Kasumi-1 (cell line): ENCODE measurements at regions not wholly inside any gene's neighbourhood (a gene's known extent, or its start where the extent isn't known, plus 50 kb on each side); places are given as distances from the start of the nearest gene placed in this dataset.
"Not testable (repeated sequence)": the region's sequence is repeated elsewhere in the genome, so short reads cannot be mapped to it uniquely, and the experiment has no call there.

Experiments used
- DNase-seq, 2 experiments: peaks; one replicate each; lab custom pipeline; 2025; lab: John Stamatoyannopoulos, UW

DNA sequence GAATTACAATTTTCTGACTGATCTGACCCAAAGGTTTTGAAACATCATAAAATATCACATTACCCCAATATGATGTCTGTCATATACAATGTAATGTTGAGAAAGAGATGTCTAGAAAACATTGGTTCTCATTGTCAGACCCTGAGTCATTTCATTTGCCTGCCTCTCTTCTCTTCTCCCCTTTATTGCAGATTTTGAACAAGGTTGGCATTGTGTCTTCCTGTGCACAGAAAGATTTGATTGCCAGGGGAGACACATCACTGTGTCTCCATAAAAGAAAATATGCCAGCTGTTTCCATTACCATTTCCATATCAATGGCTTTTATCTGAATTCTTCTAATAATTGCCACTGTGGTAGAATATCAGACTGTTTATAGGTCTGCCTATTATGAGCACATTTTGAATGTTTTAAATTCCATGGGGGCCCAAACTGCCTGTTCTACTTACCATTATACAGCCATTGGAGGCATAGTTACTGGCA, 65.6 kb downstream of the IFI44 start:
- no peak for DNase-seq

- DNase-seq, result no peak
Measured at GRCh38 chr1:78716186-78716585, 66.6 kb downstream of the IFI44 start.

GRCh38 chr1:78718566-78718965, 68.9 kb downstream of the IFI44 start:
- DNase-seq, result no peak

DNA sequence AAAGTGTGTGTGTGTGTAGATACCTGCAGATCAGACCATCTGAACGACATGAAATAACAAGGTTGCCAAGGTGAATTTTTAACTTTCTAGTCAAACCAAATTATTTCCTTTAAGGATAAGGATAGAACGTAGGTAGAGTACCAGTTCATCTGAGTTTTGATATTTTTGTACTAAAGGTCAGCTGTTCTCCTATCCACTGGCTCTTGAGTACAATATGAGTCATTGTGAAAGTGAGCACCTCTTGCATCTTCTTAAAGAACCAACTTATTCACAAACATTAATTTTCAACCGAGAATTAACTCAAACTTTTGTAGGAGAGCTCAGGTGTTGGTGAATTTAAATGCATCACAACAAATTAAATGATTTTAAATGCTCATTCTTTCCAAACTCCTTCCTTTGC, 71.5 kb downstream of the IFI44 start:
- no peak for DNase-seq

DNA sequence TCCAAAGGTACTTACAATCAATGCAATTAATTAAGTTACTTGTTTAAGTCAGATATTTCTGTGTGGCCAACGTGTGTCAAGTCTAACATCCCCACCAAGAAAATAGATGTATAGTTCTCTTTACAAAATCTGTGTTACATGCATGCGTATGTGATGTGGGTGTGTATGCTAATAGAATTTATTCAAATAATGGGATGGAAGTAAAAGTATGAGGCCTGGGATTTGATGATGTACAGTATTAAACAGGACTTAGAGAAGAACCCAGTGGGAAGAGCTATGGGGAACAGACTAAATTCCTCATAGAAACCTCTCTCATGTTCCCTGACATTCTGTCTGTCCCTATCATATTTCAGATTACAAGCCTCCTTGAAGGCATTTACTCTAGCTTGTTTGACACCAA, 72.5 kb downstream of the IFI44 start:
- DNase-seq, result no peak

DNA sequence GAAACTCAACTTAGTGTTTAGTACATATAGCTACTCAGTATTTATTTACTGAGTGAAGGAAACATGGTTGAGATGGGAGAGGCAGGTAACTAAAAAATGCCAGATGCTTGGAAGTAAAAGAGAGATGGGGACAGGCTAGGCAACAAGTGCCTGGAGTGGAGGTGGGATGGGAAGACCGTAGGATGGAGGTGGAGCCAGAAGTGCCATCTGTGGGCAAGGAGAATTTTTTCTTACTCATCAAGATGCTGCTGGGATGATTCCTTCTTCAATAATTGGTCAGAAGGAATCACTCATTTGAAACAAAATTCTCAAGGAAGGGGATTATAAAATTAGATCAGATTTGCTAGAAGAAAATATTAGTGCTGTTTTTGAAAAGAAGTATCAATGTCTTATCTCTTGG, 72.9 kb downstream of the IFI44 start:
- no peak for DNase-seq

- no peak for DNase-seq
Measured at GRCh38 chr1:78722947-78723346, 73.3 kb downstream of the IFI44 start.

DNA sequence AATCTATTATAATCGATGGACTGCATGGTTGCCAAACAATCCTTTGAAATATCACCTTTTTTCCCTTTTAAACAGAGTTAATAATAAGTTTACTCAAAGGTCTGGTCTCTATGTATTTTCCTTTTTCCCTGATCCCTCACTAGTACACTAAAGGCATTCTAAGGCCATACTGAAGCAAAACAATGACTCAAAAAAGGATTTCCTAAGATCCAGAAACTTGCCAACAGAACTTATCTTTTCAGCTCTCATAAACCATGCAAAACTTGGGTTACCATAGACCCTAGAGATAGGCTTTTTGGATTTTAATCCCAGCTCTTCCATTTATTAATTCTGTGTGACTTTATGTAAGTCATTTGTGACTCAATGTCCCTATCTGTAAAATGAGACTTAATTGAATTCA, 77.1 kb downstream of the IFI44 start:
- DNase-seq, result no peak

- DNase-seq, result no peak
Measured at GRCh38 chr1:78728359-78728758, 78.7 kb downstream of the IFI44 start.

DNA sequence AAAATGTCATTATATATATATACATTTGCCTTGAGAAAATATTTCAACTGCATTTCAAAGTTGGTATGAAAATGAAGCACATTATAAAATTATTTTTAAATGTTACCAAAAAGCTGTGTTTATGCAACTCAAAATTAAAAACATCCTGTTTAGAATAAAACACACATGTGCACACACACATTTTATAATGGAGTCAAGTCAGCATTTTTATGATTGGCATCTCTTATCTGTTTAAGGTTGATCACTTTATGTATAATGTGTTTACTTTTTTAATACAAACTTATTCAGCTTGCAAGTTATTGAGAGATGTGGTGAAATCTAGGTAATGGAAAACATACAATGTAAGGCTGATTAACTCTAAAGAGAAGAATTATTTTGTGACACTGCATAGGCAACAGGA, 80.4 kb downstream of the IFI44 start:
- no peak for DNase-seq

- no peak for DNase-seq
Measured at GRCh38 chr1:78731674-78732073, 82.0 kb downstream of the IFI44 start.

DNA sequence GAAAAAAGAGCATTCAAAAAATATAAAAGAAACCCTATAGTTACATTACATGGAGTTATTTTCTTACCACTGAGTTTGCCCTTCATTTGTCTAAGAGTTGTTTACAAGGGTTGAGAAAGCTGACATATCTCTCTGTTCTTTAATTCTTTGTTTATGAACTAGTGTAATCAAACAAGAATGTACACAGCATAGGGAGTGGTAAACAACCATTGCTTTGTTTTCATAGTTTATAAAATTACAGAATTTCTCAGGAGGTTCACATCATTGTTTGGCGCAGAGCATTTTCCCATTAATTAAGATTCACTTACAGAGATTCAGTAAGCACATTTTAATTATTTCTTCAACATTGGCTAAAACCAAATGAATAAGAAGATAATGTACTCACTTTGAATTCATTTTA, 87.6 kb downstream of the IFI44 start:
- DNase-seq, result no peak

- DNase-seq, result no peak
Measured at GRCh38 chr1:78743626-78744025, 94.0 kb downstream of the IFI44 start.

GRCh38 chr1:78745111-78745510, 95.5 kb downstream of the IFI44 start:
- no peak for DNase-seq

DNA sequence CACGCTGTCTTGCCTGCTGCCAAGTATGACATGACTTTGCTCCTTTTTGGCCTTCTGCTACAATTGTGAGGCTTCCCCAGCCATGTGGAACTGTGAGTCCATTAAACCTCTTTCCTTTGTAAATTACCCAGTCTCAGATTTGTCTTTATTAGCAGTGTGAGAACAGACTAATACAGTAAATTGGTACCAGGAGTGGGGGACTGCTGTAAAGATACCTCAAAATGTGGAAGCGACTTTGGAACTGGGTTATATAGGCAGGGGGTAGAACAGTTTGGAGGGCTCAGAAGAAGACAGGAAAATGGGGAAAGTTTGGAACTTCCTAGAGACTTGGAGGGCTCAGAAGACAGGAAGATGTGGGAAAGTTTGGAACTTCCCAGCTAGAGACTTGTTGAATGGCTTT, 104.0 kb downstream of the IFI44 start:
- not testable (repeated sequence) for DNase-seq

DNA sequence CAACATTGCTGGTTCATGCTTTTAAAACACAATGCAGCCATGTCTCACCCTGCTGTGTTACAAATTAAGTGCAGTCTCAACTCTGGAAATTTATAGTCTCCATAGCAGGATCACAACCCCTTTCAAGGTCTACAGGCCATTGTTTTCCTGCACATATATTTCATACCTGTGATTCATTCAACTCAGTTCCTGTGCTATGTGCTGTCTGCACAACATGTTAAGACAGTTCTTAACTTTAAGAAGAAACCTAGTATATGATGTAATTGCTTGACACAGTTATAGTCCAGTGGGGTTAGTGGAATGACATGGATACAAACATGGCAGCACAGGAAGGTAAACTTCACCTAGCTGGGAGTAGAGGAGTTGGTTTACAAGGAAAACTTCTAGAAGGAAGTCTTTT, 106.4 kb downstream of the IFI44 start:
- DNase-seq, result no peak

- no peak for DNase-seq
Measured at GRCh38 chr1:78758506-78758905, 108.9 kb downstream of the IFI44 start.

GRCh38 chr1:78759881-78760280, 110.2 kb downstream of the IFI44 start:
- no peak for DNase-seq

- no peak for DNase-seq
Measured at GRCh38 chr1:78760858-78761257, 111.2 kb downstream of the IFI44 start.

DNA sequence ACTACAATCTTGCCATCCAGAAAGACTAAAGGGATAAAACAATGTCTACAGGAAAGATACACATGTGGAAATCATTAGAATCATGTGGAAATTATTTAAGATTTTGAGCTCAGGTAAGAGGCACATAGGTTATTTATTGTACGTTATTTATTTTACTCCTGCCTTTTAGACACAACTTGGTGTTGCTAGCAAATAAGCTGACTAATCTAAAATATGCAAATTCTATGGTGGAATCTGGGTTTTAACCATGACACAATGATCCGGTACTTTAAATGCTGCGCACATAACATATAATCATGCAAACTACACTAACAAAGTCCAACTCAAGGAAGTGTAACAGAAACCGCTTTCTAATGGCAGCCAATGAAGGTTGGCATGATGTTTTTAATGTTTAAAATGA, 112.5 kb downstream of the IFI44 start:
- no peak for DNase-seq

- no peak for DNase-seq
Measured at GRCh38 chr1:78765489-78765888, 115.9 kb downstream of the IFI44 start.

DNA sequence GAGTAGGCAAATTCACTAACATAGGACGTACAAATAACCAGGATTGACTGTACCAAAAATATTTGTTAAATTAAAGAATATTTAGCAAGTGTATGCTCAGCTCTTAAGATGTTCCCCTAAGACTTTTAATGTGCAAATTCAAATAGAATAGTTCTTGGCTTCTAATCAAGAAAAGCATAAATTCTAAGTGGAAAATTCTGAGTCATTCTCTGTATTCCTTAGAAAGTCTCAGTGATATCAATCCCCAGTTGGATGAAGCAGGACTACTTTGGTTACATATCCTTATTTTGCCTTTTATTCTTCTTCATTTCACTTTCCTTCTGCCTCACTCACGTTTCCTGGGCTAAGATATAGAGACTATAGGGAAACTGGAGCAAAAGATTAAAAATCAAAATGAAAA, 130.2 kb downstream of the IFI44 start:
- no peak for DNase-seq

GRCh38 chr1:78787544-78787943, 137.9 kb downstream of the IFI44 start:
- DNase-seq, result no peak

DNA sequence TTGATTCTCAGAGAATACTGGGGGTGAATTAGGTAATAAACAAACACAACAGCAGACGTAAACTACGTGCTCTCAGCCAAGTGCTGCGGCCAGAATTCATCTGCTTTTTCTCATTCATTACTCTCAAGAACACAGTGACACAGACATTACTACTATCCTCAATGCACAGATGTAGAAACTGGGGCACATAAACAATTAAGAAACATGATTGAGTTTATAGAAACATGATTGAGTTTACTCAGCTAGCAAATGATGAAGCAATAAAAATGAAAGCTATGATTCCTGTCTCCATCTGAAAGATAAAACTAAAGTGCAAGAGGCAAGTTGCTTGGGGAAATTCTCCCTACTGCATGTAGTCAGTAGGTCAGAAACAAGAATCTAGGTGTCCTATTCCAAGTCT, 140.5 kb downstream of the IFI44 start:
- no peak for DNase-seq

GRCh38 chr1:78792756-78793155, 143.1 kb downstream of the IFI44 start:
- no peak for DNase-seq
